OCI-LY1 (cell line): ENCODE measurements at regions not wholly inside any gene's neighbourhood (a gene's known extent, or its start where the extent isn't known, plus 50 kb on each side); places are given as distances from the start of the nearest gene placed in this dataset.

Experiments
- H2AFZ ChIP-seq: fragments of 200-600 bp; sonication (generic), shearing (Covaris generic); 2 replicates; pipeline ENCODE4 v1.6.0; 2014; ENCODE audit warnings: antibody characterized with exemption, mild to moderate bottlenecking, low read length
- H3F3A ChIP-seq: fragments of 200-600 bp; sonication (generic), shearing (Covaris generic); 2 replicates; pipeline ENCODE4 v1.6.0; 2014; ENCODE audit warnings: mild to moderate bottlenecking, antibody characterized with exemption, low read length, moderate library complexity; ENCODE audit not compliant: insufficient read depth
- H3K27ac ChIP-seq: fragments of 200-600 bp; sonication (generic); 2 replicates; pipeline ENCODE4 v1.5.1; 2014; ENCODE audit warnings: low read length, mixed run types, mild to moderate bottlenecking, low read depth; ENCODE audit not compliant: poor library complexity, severe bottlenecking
- H3K27me3 ChIP-seq: fragments of 200-600 bp; sonication (generic); 2 replicates; pipeline ENCODE4 v1.6.0; 2014; ENCODE audit warnings: antibody characterized with exemption, mild to moderate bottlenecking, low read length, moderate library complexity; ENCODE audit not compliant: insufficient read depth
- H3K36me3 ChIP-seq: fragments of 200-600 bp; sonication (generic); 2 replicates; pipeline ENCODE4 v1.6.1; 2014; ENCODE audit warnings: mild to moderate bottlenecking, antibody characterized with exemption, low read length, moderate library complexity, mixed read lengths; ENCODE audit not compliant: insufficient read depth
- H3K4me1 ChIP-seq: fragments of 200-600 bp; sonication (generic); 2 replicates; pipeline ENCODE4 v1.5.1; 2014; ENCODE audit warnings: mild to moderate bottlenecking, low read length, moderate library complexity; ENCODE audit not compliant: insufficient read depth, severe bottlenecking
- H3K4me2 ChIP-seq: fragments of 200-600 bp; sonication (generic), shearing (Covaris generic); 2 replicates; pipeline ENCODE4 v1.6.1; 2014; ENCODE audit warnings: low read length
- H3K4me3 ChIP-seq: fragments of 200-600 bp; sonication (generic); 2 replicates; pipeline ENCODE4 v1.5.1; 2014; ENCODE audit warnings: low read length, low read depth, mild to moderate bottlenecking, mixed read lengths; ENCODE audit not compliant: poor library complexity, severe bottlenecking
- H3K79me2 ChIP-seq: fragments of 200-600 bp; shearing (Covaris generic); 2 replicates; pipeline ENCODE4 v1.6.1; 2016; ENCODE audit warnings: mixed run types, low read length, mixed read lengths; ENCODE audit not compliant: insufficient read depth
- H3K9ac ChIP-seq: fragments of 200-600 bp; sonication (generic), shearing (Covaris generic); 2 replicates; pipeline ENCODE4 v1.6.1; 2014; ENCODE audit warnings: mild to moderate bottlenecking, low read length, mixed read lengths
- H3K9me2 ChIP-seq: fragments of 200-600 bp; sonication (generic), shearing (Covaris generic); 2 replicates; pipeline ENCODE4 v1.6.1; 2014; ENCODE audit warnings: low read depth, mild to moderate bottlenecking, low read length, mixed read lengths
- H3K9me3 ChIP-seq: fragments of 200-600 bp; shearing (Covaris generic); 2 replicates; pipeline ENCODE4 v1.6.1; 2014; ENCODE audit warnings: low read length, mixed read lengths
- H4K20me1 ChIP-seq: fragments of 200-600 bp; sonication (generic), shearing (Covaris generic); 2 replicates; pipeline ENCODE4 v1.6.0; 2016; ENCODE audit warnings: mild to moderate bottlenecking, low read length; ENCODE audit not compliant: insufficient read depth
- CTCF ChIP-seq: fragments of 200-600 bp; sonication (generic), shearing (Covaris generic); IDR thresholded peaks from 2 replicates; pipeline ENCODE4 v1.5.1; 2017; ENCODE audit warnings: mild to moderate bottlenecking, antibody characterized with exemption, low read length, moderate library complexity, mixed read lengths
- EZH2 ChIP-seq: fragments of 200-600 bp; sonication (generic), shearing (Covaris generic); IDR thresholded peaks from 2 replicates; pipeline ENCODE4 v1.8.0; 2017; ENCODE audit warnings: borderline replicate concordance, mixed run types, mild to moderate bottlenecking, antibody characterized with exemption, low read length, moderate library complexity, mixed read lengths

DNA sequence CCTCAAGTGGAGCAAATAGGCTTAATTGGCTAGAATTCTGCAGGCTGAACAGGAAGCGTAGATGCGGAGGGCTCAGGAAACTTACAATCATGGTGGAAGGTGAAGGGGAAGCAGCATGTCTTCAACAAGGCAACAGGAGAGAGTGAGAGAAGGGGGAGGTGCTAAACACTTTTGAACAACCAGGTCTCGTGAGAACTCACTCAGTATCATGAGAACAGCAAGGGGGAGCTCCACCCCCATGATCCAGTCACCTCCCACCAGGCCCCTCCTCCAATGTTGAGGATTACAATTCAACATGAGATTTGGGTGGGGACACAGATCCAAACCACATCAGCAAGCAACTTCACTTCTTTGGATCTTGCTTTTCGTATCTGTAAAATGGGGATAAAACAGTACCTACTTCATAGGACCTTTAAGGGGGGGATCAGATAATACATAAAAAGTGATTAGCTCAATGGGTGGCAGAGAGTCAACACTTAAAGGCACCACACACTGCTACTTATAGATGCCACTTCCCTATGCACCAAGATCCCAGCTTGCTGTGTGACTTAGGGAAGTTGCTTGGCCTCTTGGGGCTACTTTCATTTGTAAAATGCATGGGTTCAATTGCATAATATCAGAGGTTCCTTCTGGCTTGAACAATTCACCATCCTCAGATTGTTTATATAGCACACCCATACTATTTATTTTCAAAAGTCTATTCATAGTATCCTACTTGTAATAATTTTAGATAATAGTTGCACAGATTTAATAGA is 184.8 kb upstream of the RPH3A start:
- H2AFZ ChIP-seq: no peak overlapping the region
- H3K36me3 ChIP-seq: no peaks in the 10 kb centered on the region
- H3K27me3 ChIP-seq: no peaks in the 10 kb centered on the region; the same call in 1 of the 2 replicates
- H3K4me3 ChIP-seq: no peak overlapping the region
- H3K4me2 ChIP-seq: no peak overlapping the region
- no peak overlapping the region for H3K9ac ChIP-seq
- H3K4me1 ChIP-seq: no peaks in the 10 kb centered on the region
- H4K20me1 ChIP-seq: no peaks in the 10 kb centered on the region
- H3K9me2 ChIP-seq: no peaks in the 10 kb centered on the region
- no peaks in the 10 kb centered on the region for H3F3A ChIP-seq
- TF ChIP-seq CTCF: no peak
- H3K9me3 ChIP-seq: no peaks in the 10 kb centered on the region
- H3K79me2 ChIP-seq: no peaks in the 10 kb centered on the region
- no peak overlapping the region for H3K27ac ChIP-seq

- Histone ChIP-seq H3K9ac (no peak overlapping the region), H3K4me1 (no peaks in the 10 kb centered on the region), H2AFZ (no peak overlapping the region), H3K79me2 (no peaks in the 10 kb centered on the region), H3K4me3 (no peak overlapping the region), H3K36me3 (no peaks in the 10 kb centered on the region), H3K9me2 (no peaks in the 10 kb centered on the region), H3F3A (no peaks in the 10 kb centered on the region), H3K4me2 (no peak overlapping the region), H3K27me3 (no peaks in the 10 kb centered on the region; the same call in 1 of the 2 replicates), H3K9me3 (no peaks in the 10 kb centered on the region), H3K27ac (no peak overlapping the region), H4K20me1 (no peaks in the 10 kb centered on the region)
- TF ChIP-seq EZH2 (no peak), CTCF (no peak)
These were observed 184.1 kb upstream of the RPH3A start for GRCh38 chr12:112607427-112607826.

DNA sequence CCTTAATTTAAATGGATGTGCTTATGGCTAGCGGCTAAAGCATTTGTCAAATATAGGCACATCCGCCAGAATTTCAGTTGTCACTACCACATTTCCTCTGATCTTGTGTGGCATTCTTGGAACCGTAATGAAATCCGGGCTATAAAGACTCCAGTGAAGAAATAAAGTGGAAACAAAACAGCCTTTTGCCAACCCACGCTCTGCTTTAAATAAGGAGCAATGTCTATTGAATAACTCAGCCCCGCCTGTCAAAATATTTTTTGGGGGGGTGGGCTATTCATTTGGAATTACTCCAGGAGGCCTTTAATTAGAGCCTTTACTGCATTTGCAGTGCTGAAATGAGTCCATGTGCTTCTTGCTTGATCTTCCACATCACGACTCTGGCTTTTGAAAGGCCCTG is 179.6 kb upstream of the RPH3A start:
- H3K4me1 ChIP-seq: no peaks in the 10 kb centered on the region
- no peaks in the 10 kb centered on the region for H3K36me3 ChIP-seq
- no peaks in the 10 kb centered on the region for H3F3A ChIP-seq
- H3K27me3 ChIP-seq: no peaks in the 10 kb centered on the region
- no peaks in the 10 kb centered on the region for H4K20me1 ChIP-seq
- H3K4me3 ChIP-seq: no peak overlapping the region
- H3K4me2 ChIP-seq: no peak overlapping the region
- no peak for TF ChIP-seq CTCF
- no peaks in the 10 kb centered on the region for H3K79me2 ChIP-seq
- no peaks in the 10 kb centered on the region for H3K9me2 ChIP-seq
- no peak overlapping the region for H3K9ac ChIP-seq
- no peak overlapping the region for H2AFZ ChIP-seq
- H3K27ac ChIP-seq: no peak overlapping the region
- no peaks in the 10 kb centered on the region for H3K9me3 ChIP-seq
